AG04450 (cell line): ENCODE measurements at regions not wholly inside any gene's neighbourhood (a gene's known extent, or its start where the extent isn't known, plus 50 kb on each side); places are given as distances from the start of the nearest gene placed in this dataset.

Experiments
- CTCF ChIA-PET: fragments of 300-600, 350-600 bp; formaldehyde crosslinking; extraction: SDS; loops from one replicate; lab custom pipeline; 2022; ENCODE audit warnings: antibody characterized with exemption, inconsistent platforms; lab: Charles Lee
- POLR2A ChIA-PET: fragments of 350-600 bp; formaldehyde crosslinking; extraction: SDS; loops from one replicate; lab custom pipeline; 2021; ENCODE audit warnings: antibody characterized with exemption, inconsistent platforms; lab: Yijun Ruan, JAX
- DNase-seq: peaks from one replicate; pipeline ENCODE4 v3.0.0-alpha.2; 2011; ENCODE audit warnings: low read depth, low spot score
- H3K27ac ChIP-seq: one replicate; pipeline ENCODE4 v1.5.1; 2012; ENCODE audit warnings: low read depth, low read length, control low read depth
- H3K27me3 ChIP-seq: one replicate; pipeline ENCODE4 v1.6.0; 2012; ENCODE audit warnings: low read length; ENCODE audit not compliant: control insufficient read depth, insufficient read depth
- H3K4me3 ChIP-seq: 2 replicates; pipeline ENCODE4 v1.5.1; 2011; ENCODE audit warnings: mild to moderate bottlenecking, low read depth, low read length, control low read depth
- H3K9me3 ChIP-seq: 2 replicates; pipeline ENCODE4 v1.5.1; 2012; ENCODE audit warnings: low read length; ENCODE audit not compliant: control insufficient read depth, insufficient read depth
- CTCF ChIP-seq: IDR thresholded peaks from 2 replicates; pipeline ENCODE4 v1.5.1; 2011; ENCODE audit warnings: low read depth, low read length, control low read depth, inconsistent platforms

DNA sequence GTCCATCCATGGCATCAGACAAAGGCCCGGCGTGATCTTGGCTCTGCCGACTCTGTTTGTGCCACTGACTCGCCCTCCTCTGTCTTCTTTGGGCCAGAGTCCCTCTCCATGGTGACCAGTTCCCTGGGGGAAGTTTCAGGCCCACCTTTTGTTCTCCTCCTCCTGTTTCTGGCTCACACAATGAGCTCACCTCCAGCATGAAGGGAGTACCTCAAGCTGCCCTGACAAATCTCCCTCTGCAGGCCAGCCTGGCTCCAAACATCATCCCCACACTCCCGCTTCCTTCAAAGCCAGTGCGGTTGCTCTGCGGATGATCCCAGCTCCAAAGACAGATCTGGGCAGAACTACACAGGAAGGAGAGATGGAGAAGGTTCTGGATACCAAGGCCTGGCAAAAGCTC lies 576.6 kb downstream of the NPHP4 start:
- H3K4me3 ChIP-seq, result no peak overlapping the region
- H3K9me3 ChIP-seq, result peaks cover 80% of the 10 kb centered on the region
- DNase-seq, result no peak
- ChIA-PET CTCF (no interaction called here), POLR2A (no interaction called here)
- TF ChIP-seq CTCF, result no peak
- H3K27me3 ChIP-seq, result no peaks in the 10 kb centered on the region
- H3K27ac ChIP-seq, result no peak overlapping the region

DNA sequence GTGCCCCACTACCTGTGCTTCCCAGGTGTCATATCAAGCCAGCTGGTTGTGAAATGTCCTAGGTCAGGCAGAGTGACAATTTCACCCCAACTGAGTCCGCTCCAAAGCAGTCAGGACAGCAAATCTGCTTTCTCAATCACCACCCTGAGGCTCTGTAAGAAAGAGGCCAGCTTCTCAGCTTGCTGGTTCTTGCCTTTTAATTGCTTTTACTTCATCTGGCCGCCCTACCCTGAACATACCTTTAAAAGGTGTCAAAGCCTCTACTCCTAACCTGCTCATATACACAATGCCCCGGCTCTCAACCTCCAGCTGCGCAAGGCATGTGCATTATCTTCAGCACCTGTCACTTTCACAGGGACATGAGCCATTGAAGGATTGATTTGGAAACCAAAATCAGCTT lies 581.6 kb downstream of the NPHP4 start:
- TF ChIP-seq CTCF, result no peak
- CTCF ChIA-PET, result no interaction called here
- Histone ChIP-seq H3K27ac (no peak overlapping the region), H3K9me3 (peaks cover 68% of the 10 kb centered on the region), H3K27me3 (no peaks in the 10 kb centered on the region), H3K4me3 (no peak overlapping the region)
- POLR2A ChIA-PET, result no interaction called here
- DNase-seq, result no peak

DNA sequence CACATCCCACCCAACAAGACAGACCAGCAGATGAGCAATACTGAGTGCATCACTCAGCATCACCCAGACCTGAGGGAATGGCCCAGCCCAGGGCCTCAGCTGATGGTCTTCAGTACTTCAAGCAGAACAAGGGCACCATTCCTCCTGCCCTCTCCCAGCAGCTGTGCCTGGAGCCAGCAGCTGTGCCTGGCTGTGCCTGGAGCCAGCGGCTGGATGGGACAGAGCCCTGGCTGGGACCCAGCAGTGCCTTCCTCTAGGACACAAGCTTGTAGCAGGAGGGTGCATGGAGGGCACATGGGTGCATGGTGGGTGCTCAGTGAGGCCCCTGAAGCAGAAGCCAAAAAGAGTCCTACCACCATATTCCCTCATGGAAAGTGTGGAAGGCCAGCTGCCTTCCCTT lies 583.8 kb downstream of the NPHP4 start:
- Histone ChIP-seq H3K27me3 (no peaks in the 10 kb centered on the region), H3K4me3 (no peak overlapping the region), H3K9me3 (peaks cover 71% of the 10 kb centered on the region), H3K27ac (no peak overlapping the region)
- ChIA-PET POLR2A (no interaction called here), CTCF (no interaction called here)
- TF ChIP-seq CTCF, result no peak
- no peak for DNase-seq

- CTCF ChIA-PET, result no interaction called here
- Histone ChIP-seq H3K9me3 (peaks cover 74% of the 10 kb centered on the region), H3K27me3 (no peaks in the 10 kb centered on the region), H3K27ac (no peak overlapping the region), H3K4me3 (no peak overlapping the region)
- no peak for DNase-seq
- POLR2A ChIA-PET, result no interaction called here
- no peak for TF ChIP-seq CTCF
Measured at GRCh38 chr1:5405263-5405662, 587.0 kb downstream of the NPHP4 start.

DNA sequence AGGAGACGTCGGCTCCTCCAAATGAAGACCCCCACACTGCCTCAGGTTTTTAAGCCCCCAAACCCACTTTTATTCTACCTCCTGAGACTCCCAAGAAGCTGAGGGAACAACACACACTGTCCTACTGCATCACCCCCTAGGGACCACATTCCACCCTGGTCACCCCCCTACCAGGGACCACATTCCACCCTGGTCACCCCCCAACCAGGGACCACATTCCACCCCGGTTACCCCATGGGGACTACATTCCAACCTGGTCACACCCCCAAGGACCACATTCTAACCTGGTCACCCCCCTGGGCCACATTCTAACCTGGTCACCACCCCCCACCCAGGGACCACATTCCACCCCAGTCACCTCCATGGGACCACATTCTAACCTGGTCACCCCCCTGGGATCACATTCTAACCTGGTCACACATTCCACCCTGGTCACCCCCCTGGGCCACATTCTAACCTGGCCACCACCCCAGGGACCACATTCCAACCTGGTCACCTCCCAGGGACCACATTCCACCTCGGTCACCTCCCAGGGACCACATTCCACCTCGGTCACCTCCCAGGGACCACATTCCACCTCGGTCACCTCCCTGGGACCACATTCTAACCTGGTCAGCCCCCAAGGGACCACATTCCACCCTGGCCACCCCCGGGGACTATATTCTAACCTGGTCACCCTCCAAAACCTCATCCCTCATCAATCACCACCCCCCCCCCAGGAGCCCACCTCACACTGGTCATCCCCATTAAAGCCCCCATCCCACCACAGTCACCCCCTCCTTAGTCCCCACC lies 587.6 kb downstream of the NPHP4 start:
- H3K9me3 ChIP-seq, result peaks cover 71% of the 10 kb centered on the region
- no peak overlapping the region for H3K4me3 ChIP-seq
- ChIA-PET POLR2A (no interaction called here), CTCF (no interaction called here)
- no peak for DNase-seq
- H3K27me3 ChIP-seq, result no peaks in the 10 kb centered on the region
- no peak for TF ChIP-seq CTCF
- no peak overlapping the region for H3K27ac ChIP-seq
